Prostate gland (tissue), 1 donor: ENCODE measurements at regions not wholly inside any gene's neighbourhood (a gene's known extent, or its start where the extent isn't known, plus 50 kb on each side); places are given as distances from the start of the nearest gene placed in this dataset.

Source experiments
- POLR2A ChIP-seq: fragments of 450-650 bp; IDR thresholded peaks from one replicate; pipeline ENCODE4 v1.6.1; 2016; ENCODE audit warnings: antibody characterized with exemption, mild to moderate bottlenecking
- POLR2AphosphoS5 ChIP-seq: sonication (generic); formaldehyde crosslinking; IDR thresholded peaks from one replicate; pipeline ENCODE4 v1.6.1; 2017; ENCODE audit warnings: antibody characterized with exemption

DNA sequence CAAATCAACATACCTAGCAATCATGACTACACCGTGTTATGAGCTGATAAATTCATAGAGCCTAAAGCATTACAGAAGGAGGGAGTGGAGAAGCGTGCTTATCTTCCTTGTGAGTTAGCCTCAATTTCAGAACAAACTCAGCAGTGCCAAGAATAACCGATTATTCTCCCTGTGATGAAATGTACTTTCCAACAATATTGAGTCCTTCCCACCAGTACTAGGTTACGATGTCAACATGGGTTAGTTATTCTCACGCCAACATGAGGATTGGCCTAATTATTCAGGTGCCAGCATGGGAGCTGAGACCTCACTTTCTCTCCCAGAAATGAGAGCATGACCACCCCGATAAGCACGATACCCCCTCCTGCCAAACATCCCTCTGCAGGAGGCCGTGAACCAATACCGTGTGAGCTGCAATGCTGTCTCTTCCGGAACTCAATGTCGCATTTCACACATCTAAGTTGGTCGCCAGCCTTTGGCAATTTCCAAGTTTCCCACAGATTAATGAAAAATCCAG lies 193.7 kb downstream of the ENC1 start:
- no peak for TF ChIP-seq POLR2A
- TF ChIP-seq POLR2AphosphoS5: no peak
